ENCODE measurements at regions not wholly inside any gene's neighbourhood (a gene's known extent, or its start where the extent isn't known, plus 50 kb on each side); places are given as distances from the start of the nearest gene placed in this dataset.

- Histone ChIP-seq H3K27ac (ENCODE audit: low read length) (no peak overlapping the region), H3K9ac (ENCODE audit: low read depth, low read length) (no peak overlapping the region), H3K9me3 (ENCODE audit: insufficient read depth, low read length, severe bottlenecking) (no peaks in the 10 kb centered on the region), H3K36me3 (ENCODE audit: insufficient read depth, low read length) (no peaks in the 10 kb centered on the region), H3K27me3 (ENCODE audit: insufficient read depth, low read length, poor library complexity) (no peaks in the 10 kb centered on the region), H3K4me1 (ENCODE audit: insufficient read depth, low read length) (no peaks in the 10 kb centered on the region), H2AFZ (ENCODE audit: low read depth, low read length) (no peak overlapping the region), H4K20me1 (ENCODE audit: insufficient read depth, low read length) (no peaks in the 10 kb centered on the region), H3K4me3 (ENCODE audit: low read depth in 1 of 2, low read length in 2 of 2) (no peak overlapping the region), H3K79me2 (ENCODE audit: insufficient read depth, low read length) (no peaks in the 10 kb centered on the region), H3K4me2 (ENCODE audit: insufficient read depth, low read length) (no peak overlapping the region)
- ATAC-seq (ENCODE audit: insufficient read depth, low read depth), result no peak
- TF ChIP-seq, protein P1, sequence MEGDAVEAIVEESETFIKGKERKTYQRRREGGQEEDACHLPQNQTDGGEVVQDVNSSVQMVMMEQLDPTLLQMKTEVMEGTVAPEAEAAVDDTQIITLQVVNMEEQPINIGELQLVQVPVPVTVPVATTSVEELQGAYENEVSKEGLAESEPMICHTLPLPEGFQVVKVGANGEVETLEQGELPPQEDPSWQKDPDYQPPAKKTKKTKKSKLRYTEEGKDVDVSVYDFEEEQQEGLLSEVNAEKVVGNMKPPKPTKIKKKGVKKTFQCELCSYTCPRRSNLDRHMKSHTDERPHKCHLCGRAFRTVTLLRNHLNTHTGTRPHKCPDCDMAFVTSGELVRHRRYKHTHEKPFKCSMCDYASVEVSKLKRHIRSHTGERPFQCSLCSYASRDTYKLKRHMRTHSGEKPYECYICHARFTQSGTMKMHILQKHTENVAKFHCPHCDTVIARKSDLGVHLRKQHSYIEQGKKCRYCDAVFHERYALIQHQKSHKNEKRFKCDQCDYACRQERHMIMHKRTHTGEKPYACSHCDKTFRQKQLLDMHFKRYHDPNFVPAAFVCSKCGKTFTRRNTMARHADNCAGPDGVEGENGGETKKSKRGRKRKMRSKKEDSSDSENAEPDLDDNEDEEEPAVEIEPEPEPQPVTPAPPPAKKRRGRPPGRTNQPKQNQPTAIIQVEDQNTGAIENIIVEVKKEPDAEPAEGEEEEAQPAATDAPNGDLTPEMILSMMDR (IDR thresholded peaks at IDR 0.05; ENCODE audit: borderline replicate concordance, extremely low read depth, low read length, poor library complexity, severe bottlenecking), result no peak
- no peak for TF ChIP-seq EZH2 (IDR thresholded peaks at IDR 0.05; ENCODE audit: borderline replicate concordance, low read depth, low read length, severe bottlenecking)
- DNase-seq, result no peak
These were observed 103.9 kb upstream of the SOX21 start for GRCh38 chr13:94816256-94816655.

GRCh38 chr13:94813920-94814475 lies 101.7 kb upstream of the SOX21 start:
- no peak overlapping the region for H3K27ac ChIP-seq (ENCODE audit: low read length)
- no peaks in the 10 kb centered on the region for H3K4me1 ChIP-seq (ENCODE audit: insufficient read depth, low read length)
- no peaks in the 10 kb centered on the region for H3K9me3 ChIP-seq (ENCODE audit: insufficient read depth, low read length, severe bottlenecking)
- no peak for ATAC-seq (ENCODE audit: insufficient read depth, low read depth)
- H2AFZ ChIP-seq (ENCODE audit: low read depth, low read length), result no peak overlapping the region
- no peak overlapping the region for H3K4me2 ChIP-seq (ENCODE audit: insufficient read depth, low read length)
- no peaks in the 10 kb centered on the region for H3K79me2 ChIP-seq (ENCODE audit: insufficient read depth, low read length)
- TF ChIP-seq EZH2 (IDR thresholded peaks at IDR 0.05; ENCODE audit: borderline replicate concordance, low read depth, low read length, severe bottlenecking), result no peak
- TF ChIP-seq, protein P1 (IDR thresholded peaks at IDR 0.05; ENCODE audit: borderline replicate concordance, extremely low read depth, low read length, poor library complexity, severe bottlenecking), result no peak
- H4K20me1 ChIP-seq (ENCODE audit: insufficient read depth, low read length), result no peaks in the 10 kb centered on the region
- no peaks in the 10 kb centered on the region for H3K36me3 ChIP-seq (ENCODE audit: insufficient read depth, low read length)
- no peak overlapping the region for H3K4me3 ChIP-seq (ENCODE audit: low read depth in 1 of 2, low read length in 2 of 2)
- DNase-seq, result no peak
- peaks cover 3% of the 10 kb centered on the region for H3K27me3 ChIP-seq (ENCODE audit: insufficient read depth, low read length, poor library complexity)
- H3K9ac ChIP-seq (ENCODE audit: low read depth, low read length), result no peak overlapping the region

DNA sequence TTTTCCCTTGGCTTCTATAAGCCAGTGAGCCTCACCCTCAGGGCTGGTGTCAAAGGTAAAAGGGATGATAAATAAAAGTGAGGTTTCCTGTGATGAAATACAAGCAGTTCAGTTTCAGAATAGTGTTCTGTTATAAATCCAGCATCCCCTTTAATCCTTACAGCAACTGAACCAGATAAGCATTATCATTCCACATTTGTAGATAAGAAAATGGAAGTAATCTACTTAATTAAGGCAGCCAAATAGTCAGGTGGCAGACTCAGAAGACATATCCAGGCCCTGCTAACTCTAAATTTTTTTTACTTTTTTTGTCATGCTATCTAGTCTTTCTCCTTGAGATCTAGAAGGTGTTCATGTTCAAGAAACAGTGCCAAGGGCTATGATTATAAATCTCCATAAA lies 99.4 kb upstream of the SOX21 start:
- no peak overlapping the region for H3K9ac ChIP-seq (ENCODE audit: low read depth, low read length)
- H3K4me1 ChIP-seq (ENCODE audit: insufficient read depth, low read length), result no peaks in the 10 kb centered on the region
- no peaks in the 10 kb centered on the region for H3K79me2 ChIP-seq (ENCODE audit: insufficient read depth, low read length)
- H2AFZ ChIP-seq (ENCODE audit: low read depth, low read length), result no peak overlapping the region
- ATAC-seq (ENCODE audit: insufficient read depth, low read depth) (no peak), DNase-seq (no peak)
- no peaks in the 10 kb centered on the region for H3K9me3 ChIP-seq (ENCODE audit: insufficient read depth, low read length, severe bottlenecking)
- H3K27ac ChIP-seq (ENCODE audit: low read length), result no peak overlapping the region
- no peak for TF ChIP-seq EZH2 (IDR thresholded peaks at IDR 0.05; ENCODE audit: borderline replicate concordance, low read depth, low read length, severe bottlenecking)
- TF ChIP-seq, protein P1 (IDR thresholded peaks at IDR 0.05; ENCODE audit: borderline replicate concordance, extremely low read depth, low read length, poor library complexity, severe bottlenecking), result no peak
- H3K4me3 ChIP-seq (ENCODE audit: low read depth in 1 of 2, low read length in 2 of 2), result no peak overlapping the region
- no peak overlapping the region for H3K4me2 ChIP-seq (ENCODE audit: insufficient read depth, low read length)
- H3K27me3 ChIP-seq (ENCODE audit: insufficient read depth, low read length, poor library complexity), result peaks cover 3% of the 10 kb centered on the region
- H3K36me3 ChIP-seq (ENCODE audit: insufficient read depth, low read length), result no peaks in the 10 kb centered on the region
- H4K20me1 ChIP-seq (ENCODE audit: insufficient read depth, low read length), result no peaks in the 10 kb centered on the region

- H4K20me1 ChIP-seq (ENCODE audit: insufficient read depth, low read length), result no peaks in the 10 kb centered on the region
- TF ChIP-seq, protein P1 (IDR thresholded peaks at IDR 0.05; ENCODE audit: borderline replicate concordance, extremely low read depth, low read length, poor library complexity, severe bottlenecking), result no peak
- TF ChIP-seq EZH2 (IDR thresholded peaks at IDR 0.05; ENCODE audit: borderline replicate concordance, low read depth, low read length, severe bottlenecking), result no peak
- no peaks in the 10 kb centered on the region for H3K9me3 ChIP-seq (ENCODE audit: insufficient read depth, low read length, severe bottlenecking)
- H3K9ac ChIP-seq (ENCODE audit: low read depth, low read length), result no peak overlapping the region
- H2AFZ ChIP-seq (ENCODE audit: low read depth, low read length), result no peak overlapping the region
- H3K4me1 ChIP-seq (ENCODE audit: insufficient read depth, low read length), result no peaks in the 10 kb centered on the region
- ATAC-seq (ENCODE audit: insufficient read depth, low read depth) (no peak), DNase-seq (no peak)
- H3K4me2 ChIP-seq (ENCODE audit: insufficient read depth, low read length), result no peak overlapping the region
- no peaks in the 10 kb centered on the region for H3K36me3 ChIP-seq (ENCODE audit: insufficient read depth, low read length)
- H3K79me2 ChIP-seq (ENCODE audit: insufficient read depth, low read length), result no peaks in the 10 kb centered on the region
- no peaks in the 10 kb centered on the region for H3K27me3 ChIP-seq (ENCODE audit: insufficient read depth, low read length, poor library complexity)
- no peak overlapping the region for H3K4me3 ChIP-seq (ENCODE audit: low read depth in 1 of 2, low read length in 2 of 2)
- no peak overlapping the region for H3K27ac ChIP-seq (ENCODE audit: low read length)
These were observed 88.1 kb upstream of the SOX21 start for GRCh38 chr13:94800423-94800822.

Measured in DND-41 (cell line).